COLO668 (cell line): ENCODE measurements at regions not wholly inside any gene's neighbourhood (a gene's known extent, or its start where the extent isn't known, plus 50 kb on each side); places are given as distances from the start of the nearest gene placed in this dataset.
"Not testable (repeated sequence)": the region's sequence is repeated elsewhere in the genome, so short reads cannot be mapped to it uniquely, and the experiment has no call there.

ENCODE experiments used
- DNase-seq: peaks from one replicate; lab custom pipeline; 2025; ENCODE audit not compliant: unreplicated experiment; lab: John Stamatoyannopoulos, UW

DNA sequence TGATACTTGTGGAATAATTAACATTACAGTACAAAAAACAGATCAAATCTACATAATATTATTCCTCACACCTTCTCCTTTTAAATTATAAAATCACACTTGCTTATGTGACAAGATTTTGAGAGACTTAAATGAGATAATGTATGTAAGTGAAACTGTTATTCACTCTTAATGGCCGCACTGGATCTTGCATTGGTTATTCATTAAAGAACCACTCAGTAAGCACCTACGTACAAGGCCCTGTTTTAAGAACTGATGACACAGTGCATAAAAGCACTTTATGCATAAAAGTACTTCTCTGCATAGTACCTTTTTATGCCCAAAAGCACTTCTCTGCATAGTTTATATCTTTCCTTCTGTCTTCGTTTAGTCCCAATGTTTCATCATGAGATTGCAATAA is 172.1 kb downstream of the GOLGA6L6 start:
- no peak for DNase-seq

DNA sequence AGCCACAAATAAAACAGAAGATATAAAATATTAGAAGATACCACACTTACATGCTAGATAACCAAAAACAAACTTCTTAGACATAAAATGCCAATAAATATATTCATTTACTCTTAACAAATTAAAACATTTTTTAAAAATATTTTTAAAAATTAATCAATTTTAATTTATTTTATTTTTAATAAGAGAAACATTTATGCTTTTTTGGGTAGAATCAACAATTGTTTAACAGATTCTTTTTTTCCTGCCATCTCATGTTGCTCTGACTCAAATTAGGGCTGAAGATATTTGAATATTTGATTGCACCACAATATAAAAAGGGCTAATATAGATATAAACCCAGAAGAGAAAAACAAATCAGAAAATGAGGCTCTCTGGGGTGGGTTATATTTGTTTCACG is 172.6 kb downstream of the GOLGA6L6 start:
- DNase-seq, result no peak

DNA sequence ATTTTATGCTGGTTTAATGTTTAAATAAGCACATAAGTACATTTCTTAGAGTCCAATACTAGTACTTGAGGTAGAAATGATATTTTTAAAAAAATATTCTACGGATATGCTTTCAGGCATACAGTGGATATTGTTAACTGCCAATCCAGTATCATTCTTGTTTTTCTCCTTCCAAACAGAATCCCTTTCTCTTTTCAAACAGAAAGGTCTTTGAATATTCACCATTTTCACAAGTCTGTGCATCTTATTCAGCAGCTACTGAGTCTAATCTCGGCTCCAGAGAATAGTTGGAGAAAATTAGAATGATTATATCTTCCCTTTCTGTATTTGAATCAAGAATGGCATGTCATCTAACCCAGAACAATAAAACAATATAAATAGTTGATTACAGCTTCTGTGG is 174.5 kb downstream of the GOLGA6L6 start:
- DNase-seq, result no peak

DNA sequence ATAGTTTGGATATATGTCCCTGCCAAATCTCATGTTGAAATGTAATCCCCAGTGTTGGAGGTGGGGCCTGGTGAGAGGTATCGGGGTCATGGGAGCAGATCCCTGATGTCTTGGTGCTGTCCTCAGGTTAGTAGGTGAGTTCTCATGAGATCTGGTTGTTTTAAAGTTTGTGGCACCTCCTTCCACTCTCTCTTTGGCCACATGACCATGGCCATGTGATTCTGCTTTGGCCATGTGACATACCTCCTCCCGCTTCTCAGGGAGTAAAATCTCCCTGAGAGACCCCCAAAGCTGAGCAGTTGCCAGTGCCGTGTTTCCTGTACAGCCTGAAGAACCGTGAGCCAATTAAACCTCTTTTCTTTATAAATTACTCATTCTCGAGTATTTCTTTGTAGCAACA is 178.0 kb downstream of the GOLGA6L6 start:
- DNase-seq, result not testable (repeated sequence)

DNA sequence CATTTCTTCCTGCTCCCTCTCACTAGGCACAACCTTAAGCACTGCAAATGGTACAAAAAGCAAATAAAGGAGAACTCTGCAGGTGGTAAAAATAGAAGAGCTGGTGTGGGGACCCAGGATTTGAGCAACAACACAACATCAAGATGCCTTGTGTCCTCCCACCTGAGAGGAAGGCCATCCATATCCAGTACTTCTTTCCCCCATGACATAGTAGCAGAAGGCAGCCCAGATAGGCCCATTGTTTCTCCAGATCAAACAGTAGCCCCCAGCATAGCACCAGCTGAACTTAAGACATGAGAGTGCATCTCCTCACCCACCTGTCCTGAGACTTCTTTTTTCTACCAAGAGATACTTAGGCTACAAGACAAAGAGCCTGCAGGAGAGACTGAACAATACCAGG is 180.5 kb downstream of the GOLGA6L6 start:
- DNase-seq, result no peak

DNA sequence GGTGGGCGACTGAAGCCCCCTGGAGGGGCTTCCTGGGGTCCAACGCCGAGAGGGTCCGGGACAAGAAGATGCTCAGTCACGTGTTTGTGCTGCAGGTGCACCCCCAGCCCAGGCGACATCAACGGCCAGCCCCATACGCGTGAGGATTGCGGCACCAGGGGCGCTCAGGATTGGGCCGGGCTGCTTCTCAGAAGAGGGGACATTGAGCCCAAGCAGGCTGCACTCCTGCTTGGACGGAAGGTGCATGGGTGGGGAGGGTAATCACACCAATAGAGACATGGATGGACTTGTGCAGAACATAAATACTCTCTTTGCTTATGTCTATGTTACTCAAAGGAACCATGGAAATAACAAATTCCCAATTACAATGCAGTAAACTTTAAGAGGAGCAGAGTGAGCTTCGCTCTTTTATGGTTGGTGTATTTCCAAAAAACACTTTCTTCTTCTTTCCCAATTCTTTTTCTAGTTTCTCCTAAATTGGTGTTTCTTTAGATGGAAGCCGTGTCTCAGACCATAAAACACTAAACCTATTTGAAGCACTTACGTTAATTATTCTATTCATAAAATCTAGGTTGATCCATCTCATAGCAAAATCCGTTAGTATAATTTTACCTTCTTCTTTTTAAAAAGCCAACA is 182.7 kb downstream of the GOLGA6L6 start:
- DNase-seq, result no peak

DNA sequence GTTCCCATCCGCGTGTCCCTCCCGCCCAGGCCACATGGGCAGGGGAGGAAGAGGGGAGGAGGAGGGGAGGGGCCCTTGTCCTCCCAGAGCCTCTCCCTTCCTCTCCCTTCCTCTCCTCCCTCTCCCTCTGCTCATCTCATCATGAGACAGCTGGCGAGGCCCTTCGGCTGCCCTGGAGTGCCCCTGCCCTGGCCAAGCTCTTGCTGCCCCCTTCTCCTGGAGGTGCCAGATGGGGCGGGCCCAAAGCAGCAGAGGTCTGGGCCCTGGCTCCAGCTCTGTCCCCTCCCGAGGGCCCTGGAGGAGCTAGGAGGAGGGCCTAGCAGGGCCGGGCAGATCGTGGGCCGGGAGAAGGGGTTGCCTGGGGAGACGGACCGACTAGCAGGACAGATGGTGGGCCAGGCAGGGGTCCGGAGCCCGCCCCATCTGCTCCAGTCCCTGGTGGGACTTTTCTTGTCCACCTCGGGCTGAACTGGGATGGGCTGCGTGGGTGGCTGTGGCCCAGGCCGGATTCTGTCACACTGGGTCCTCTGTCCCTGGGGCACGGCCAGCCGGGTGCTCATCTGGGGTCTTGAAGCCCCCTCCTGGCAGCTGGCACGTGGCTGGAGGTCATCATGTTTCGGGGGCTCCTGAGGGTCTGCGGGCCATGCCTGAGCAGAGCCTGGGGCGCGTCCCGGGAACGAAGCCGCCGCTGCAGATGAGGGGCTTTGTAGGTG is 183.4 kb downstream of the GOLGA6L6 start:
- no peak for DNase-seq

DNA sequence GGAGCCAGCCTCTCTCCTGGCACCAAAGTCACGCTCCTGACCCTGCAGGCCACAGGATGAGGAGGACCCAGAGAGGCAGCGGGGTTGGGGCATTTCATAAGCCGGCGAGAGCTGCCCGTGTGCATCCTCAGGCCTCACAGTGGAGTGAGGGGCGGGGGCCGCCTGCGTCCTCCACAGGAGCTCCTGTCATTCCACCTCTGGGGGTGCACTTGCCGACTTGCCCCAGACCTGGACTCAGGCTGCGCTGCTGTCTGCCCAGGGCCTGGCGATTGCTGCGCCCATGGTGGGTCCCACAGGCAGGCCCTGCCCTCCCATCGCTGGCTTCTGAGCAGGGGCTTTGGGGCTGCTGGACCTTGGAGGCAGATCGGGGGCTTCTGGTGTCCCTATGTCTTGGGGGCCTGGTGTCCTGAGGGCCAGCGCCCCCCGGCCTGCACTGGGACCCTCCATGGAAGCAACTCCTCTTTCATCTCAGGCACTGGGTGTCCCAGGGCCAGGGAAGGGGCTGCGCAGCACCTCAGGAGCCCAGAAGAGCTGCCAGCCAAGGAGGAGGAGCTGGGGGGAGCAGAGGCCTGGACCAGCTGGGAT is 184.0 kb downstream of the GOLGA6L6 start:
- no peak for DNase-seq

DNA sequence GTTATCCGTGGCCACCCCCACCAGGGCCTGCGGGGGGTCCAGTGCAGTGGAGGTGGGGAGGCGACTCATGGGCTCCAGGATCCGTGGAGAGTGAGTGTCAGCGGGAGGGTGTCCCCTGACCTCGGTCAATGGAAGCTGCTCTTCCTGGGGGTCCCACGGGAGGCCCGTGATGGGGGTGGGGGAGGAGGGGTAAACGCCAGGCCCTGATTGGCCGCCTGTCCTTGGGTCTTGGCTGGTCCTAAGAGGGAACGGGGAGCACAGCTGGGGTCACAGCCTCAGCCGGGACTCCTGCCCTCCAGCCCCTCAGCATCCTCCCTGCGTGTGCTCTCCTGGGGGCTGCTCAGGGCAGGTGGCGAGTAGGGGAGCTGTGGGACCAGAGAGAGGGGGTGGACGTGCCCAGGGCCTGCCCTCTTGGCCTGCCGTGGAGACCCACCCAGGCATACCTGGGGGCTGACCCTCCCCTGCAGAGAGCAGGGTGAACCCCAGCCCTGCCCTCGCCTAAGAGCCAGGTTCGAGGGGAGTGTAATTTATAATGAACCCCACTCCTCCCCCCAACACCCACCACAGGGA is 184.6 kb downstream of the GOLGA6L6 start:
- DNase-seq, result no peak

DNA sequence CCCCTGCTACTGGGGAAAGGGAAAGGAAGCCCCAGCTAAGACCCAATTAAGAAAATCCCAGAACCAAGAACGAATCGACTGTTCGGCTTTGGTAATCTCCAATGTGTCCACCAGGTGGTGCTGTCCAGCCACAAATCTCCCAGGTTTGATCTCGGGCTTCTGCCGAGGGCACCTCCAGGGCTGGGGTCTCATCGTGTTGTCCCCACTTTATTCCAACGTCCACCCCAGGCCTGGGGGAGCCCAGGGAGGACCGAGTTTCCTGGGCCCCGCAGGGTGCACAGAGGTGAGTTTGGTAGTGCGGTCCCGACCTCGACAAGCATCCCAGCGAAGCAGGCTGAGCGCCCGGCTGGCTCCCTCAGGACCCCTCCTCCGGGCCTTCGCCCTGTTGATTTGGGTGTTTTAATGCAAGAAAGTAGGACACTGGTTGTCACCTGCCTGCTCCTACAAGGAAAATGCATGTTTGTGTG is 185.1 kb downstream of the GOLGA6L6 start:
- DNase-seq, result no peak

DNA sequence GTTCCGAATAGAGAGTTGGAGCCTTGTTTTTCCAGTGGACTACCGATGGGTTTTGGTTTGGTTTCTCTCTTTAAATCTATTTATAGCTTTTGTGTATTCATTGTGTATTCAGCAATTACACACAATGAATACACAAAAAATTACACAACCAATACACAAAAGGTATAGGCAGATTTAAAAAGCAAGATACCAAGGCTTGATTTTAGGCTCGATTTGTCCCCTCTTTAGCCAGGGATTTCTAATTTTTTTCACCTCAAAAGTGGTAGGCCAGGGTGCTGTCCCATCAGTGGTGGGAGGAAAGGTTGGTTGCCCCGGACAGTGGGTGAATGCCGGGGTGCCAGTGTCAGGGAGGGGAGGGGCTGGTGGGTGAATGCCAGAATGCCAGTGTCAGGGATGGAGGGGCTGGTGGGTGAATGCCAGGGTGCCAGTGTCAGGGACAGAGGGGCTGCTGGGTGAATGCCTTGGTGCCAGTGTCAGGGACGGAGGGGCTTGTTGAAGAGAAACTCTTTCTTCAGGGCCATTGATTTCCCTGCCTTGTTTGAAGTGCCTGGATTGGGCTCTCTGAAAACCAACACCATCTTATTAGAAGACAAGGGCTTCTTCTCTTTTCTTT is 186.2 kb downstream of the GOLGA6L6 start:
- DNase-seq, result no peak

DNA sequence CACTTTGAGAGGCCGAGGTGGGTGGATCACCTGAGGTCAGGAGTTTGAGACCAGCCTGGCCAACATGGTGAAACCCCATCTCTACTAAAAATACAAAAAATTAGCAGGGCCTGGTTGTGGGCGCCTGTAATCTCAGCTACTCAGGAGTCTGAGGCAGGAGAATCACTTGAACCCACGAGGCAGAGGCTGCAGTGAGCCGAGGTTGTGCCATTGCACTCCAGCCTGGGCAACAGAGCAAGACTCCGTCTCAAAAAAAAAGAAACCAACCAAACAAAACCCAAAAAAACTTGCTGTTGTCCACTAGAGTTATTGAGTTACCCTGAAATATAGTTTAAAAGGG is 186.7 kb downstream of the GOLGA6L6 start:
- not testable (repeated sequence) for DNase-seq

DNA sequence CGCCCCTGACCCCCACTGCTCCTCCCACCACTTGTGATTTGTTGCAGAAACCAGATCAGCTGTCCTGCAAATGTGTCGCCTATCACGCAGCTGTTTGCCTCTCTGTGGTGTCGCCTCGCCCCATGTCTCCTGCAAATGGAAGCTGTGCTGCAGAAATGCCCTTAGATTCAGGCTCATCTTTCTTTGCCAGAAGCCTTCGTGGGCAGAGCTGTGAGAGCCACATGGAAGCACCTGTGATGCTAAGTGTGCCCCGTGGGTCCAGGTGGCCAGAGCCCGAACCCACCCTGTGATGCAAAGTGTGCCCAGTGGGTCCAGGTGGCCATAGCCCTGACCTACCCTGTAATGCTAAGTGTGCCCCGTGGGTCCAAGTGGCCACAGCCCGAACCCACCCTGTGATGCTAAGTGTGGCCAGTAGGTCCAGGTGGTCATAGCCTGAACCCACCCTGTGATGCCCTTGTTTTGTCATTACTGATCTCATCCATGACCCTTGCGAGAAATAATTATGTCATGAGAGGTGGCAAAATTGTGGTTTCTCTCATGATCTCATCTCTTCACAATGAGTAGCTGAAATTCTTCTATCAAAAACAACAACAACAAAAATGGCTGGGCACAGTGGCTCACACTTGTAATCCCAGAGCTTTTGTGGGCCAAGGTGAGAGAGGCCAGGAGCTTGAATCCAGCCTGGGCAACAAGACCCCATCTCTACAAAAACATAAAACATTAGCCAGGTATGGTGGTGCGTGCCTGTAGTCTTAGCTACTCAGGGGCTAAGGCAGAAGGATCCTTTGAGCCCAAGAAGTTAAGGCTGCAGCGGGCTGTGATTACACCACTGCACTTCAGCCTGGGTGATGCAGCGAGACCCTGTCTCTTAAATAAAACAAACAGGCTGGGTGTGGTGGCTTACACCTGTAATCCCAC is 187.4 kb downstream of the GOLGA6L6 start:
- DNase-seq, result no peak

DNA sequence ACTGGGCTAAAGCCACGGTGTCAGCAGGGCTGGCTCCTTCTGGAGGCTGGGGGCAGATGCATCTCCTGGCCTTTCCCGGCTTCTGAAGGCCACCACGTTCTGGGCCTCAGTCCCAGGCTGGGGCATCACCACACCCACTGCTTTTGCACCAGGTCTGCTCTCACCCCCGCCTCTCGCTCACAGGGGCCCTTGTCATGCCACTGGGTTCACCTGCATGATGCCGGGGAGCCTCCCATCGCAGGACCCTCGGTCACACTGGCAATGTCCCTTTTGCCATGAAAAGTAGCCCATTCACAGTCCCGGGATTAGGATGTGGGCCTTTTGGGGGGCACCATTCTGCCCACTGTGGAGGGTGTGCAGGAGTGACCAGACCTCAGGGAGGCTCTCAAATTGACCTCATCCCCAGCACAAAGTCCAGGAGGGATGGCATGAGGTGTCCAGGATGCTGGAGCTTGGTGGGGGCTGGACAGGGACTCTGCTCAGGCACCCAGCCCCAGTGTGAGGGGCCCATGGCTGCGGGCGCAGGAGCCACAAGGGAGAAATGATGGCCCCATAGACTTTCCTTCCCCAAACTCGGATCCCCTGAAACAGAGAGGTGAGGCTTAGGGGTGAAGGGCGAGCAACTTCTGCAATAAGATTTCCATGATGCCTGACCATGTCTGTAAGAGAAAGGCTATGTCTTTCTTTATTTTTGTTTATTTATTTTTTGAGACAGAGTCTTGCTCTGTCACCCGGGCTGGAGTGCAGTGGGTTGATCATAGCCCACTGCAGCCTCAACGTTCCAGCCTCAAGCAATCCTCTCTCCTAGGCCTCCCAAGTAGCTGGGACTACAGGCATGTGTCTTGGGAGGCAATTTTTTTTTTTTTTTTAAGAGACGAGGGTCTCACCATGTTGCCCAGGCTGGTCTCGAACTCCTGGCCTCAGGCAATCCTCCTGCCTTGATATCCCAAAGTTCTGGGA is 189.1 kb downstream of the GOLGA6L6 start:
- no peak for DNase-seq

DNA sequence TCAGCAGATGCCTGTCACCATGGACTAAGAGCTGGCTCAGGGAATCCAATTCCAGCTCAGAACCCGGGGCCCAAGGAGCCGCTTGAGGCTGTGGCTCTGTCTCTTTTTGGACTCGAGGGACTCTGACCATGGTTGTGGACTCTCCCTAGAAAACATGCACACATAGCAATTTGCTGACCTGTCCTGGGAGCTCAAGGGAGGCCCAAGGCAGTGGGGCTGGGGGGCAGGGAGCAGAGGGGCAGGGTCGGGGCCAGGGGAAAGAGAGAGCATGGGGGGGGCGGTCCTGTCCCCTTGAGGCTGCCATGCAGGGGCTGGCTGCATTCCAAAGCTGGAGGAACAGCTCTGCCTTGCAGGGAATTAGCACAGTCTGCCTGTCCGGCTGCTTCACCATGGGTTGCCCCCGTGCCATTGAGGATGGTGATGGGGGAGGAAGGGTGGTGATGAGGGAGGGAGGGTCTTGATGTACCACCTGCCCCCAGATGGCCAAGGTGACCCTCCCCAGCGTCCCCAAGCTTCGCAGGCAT is 190.1 kb downstream of the GOLGA6L6 start:
- DNase-seq, result no peak

DNA sequence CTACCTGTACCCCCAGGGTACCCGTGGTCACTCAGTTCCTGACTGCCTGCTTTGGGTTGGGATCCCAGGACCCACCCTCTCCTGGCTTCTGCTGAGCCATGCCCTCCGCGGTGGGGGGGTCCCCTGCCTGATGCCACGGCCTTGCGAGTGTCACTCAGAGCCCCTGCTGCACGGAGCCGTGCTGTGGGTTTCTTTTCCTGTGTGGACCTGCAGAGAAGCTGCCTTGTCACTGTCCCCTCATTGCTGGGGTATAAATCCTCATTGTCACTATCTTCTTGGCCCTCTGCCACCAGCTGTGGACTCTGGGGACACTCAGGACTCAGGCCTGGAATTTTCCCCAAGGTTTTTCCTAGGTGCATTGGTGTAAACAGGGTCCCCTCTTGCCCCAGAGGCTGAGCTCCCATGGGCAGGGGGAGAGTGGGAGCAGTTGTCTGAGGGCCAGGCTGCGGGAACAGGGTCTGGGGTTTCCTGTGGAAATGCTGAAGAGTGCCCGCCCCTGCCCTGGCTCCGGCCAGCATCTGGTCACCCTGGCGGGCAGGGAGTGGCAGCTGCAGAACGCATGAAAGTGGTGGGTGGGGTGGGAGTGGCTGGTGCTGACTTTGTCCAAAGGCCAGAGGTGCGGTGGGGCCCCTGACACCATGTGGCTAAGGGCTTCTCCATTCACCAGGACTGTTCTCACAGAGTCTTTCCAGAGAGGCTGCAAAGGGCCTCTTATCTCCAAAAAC is 191.7 kb downstream of the GOLGA6L6 start:
- no peak for DNase-seq

DNA sequence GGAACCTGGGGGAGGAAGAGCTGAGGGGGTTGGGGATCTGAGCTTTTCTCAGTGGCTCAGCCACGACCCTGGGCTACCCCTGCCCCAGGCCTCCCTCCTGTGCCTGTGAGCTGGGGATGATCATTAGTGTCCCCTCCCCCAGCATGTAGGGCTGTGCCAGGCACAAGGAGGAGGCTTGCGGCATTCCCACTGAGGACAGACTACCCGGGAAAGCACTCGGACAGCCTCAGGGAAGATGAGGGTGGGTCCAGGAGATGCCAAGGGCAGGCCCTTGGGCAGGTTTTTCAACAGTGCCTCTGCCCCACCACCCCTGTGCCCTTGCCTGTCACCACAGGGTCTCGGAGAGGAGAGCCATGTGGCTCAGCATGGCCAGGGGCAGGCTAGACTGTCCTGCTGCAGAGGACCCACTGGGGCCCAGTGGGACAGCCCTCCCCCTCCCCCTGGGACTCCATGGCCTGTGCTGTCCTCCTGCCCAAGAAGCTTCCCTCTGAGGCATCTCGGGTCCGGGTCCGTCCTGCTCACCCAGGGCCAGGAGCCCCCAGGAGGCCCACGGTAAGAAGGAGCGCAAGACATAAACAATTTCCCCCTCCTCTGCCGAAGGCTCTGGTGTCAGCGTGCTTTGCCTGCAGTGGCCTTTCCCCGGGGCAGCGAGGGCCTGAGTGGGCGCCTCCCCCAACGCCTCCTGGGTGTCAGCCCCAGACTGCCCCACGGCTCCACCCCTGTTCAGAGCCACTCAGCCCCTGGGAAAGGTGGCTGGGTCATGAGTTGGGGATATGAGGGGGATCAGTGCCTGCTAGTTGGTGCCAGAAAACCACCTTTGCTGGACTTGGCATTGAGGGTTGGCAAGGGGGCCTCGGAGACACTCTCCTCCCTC is 192.5 kb downstream of the GOLGA6L6 start:
- DNase-seq, result no peak
